GM12878 (cell line): ENCODE measurements at regions not wholly inside any gene's neighbourhood (a gene's known extent, or its start where the extent isn't known, plus 50 kb on each side); places are given as distances from the start of the nearest gene placed in this dataset.

ENCODE experiments used
- ATAC-seq: fragments of 200-7000 bp; cut with Tn5 transposase; 3 replicates; pipeline ENCODE4 v1.9.1; 2020; ENCODE audit warnings: mild to moderate bottlenecking, moderate library complexity
- BruUV-seq: library from RNA; stranded (reverse); fragments of 400-500 nt; replicated peaks from 2 replicates; lab custom pipeline; 2021; lab: Mats Ljungman, UMichigan
- CTCF ChIA-PET: fragments of 300-600 bp; sonication (Branson Sonifier 250); formaldehyde crosslinking; extraction: SDS; loops from one replicate; lab custom pipeline; 2021; ENCODE audit warnings: inconsistent platforms; lab: Yijun Ruan, JAX
- POLR2A ChIA-PET: fragments of 350-600 bp; formaldehyde crosslinking; extraction: SDS; loops from one replicate; lab custom pipeline; 2021; ENCODE audit warnings: inconsistent platforms; lab: Charles Lee
- RAD21 ChIA-PET: fragments of 300-600 bp; sonication (Branson Sonifier 250); formaldehyde crosslinking; loops from one replicate; lab custom pipeline; 2023; ENCODE audit warnings: antibody characterized with exemption; ENCODE audit not compliant: unreplicated experiment; lab: Charles Lee
- SMC1A ChIA-PET: fragments of 300-600 bp; sonication (Branson Sonifier 250); formaldehyde crosslinking; loops from one replicate; lab custom pipeline; 2023; ENCODE audit not compliant: unreplicated experiment, uncharacterized antibody; lab: Charles Lee
- DNase-seq: peaks from one replicate; pipeline ENCODE4 v3.0.0-alpha.2; 2011; ENCODE audit warnings: low read depth, low spot score
- FAIRE-seq: peaks from 3 replicates; lab custom pipeline; 2011; peaks lifted over from hg19 to GRCh38; lab: Jason Lieb, UNC
- H2AFZ ChIP-seq: 2 replicates; pipeline ENCODE4 v1.6.0; 2011; ENCODE audit warnings: low read depth, low read length, control low read depth; ENCODE audit not compliant: control insufficient read depth
- H3K27ac ChIP-seq: 2 replicates; pipeline ENCODE4 v1.5.1; 2011; ENCODE audit warnings: control low read depth; ENCODE audit not compliant: control insufficient read depth, insufficient read depth
- H3K27me3 ChIP-seq, 2 experiments: replicated peaks in 1 of 2; 2 replicates each; pipeline versions ENCODE4 v1.6.0 to v1.6.1; 2011; ENCODE audit warnings: low read length in 1 of 2; ENCODE audit not compliant: control insufficient read depth in 2 of 2, insufficient read depth in 2 of 2
- H3K36me3 ChIP-seq, 2 experiments: 2 replicates each; pipeline ENCODE4 v1.5.1; 2011; ENCODE audit warnings: low read length in 1 of 2; ENCODE audit not compliant: control insufficient read depth in 2 of 2, insufficient read depth in 2 of 2
- H3K4me1 ChIP-seq: 2 replicates; pipeline ENCODE4 v1.6.1; 2011; ENCODE audit warnings: mild to moderate bottlenecking, low read length, moderate library complexity, mixed read lengths; ENCODE audit not compliant: control insufficient read depth, insufficient read depth
- H3K4me2 ChIP-seq: 2 replicates; pipeline ENCODE4 v1.6.0; 2011; ENCODE audit warnings: control low read depth; ENCODE audit not compliant: control insufficient read depth, insufficient read depth
- H3K4me3 ChIP-seq: fragments of 200-600 bp; sonication (generic); 2 replicates; pipeline ENCODE4 v1.5.1; 2016
- H3K79me2 ChIP-seq: 2 replicates; pipeline ENCODE4 v1.6.0; 2011; ENCODE audit warnings: low read length; ENCODE audit not compliant: control insufficient read depth, insufficient read depth
- H3K9ac ChIP-seq: 2 replicates; pipeline ENCODE4 v1.8.0; 2011; ENCODE audit warnings: low read length, control low read depth, mixed read lengths; ENCODE audit not compliant: control insufficient read depth, insufficient read depth
- H3K9me3 ChIP-seq: replicated peaks from 3 replicates; pipeline ENCODE4 v1.5.1; 2011; ENCODE audit warnings: mild to moderate bottlenecking, low read length; ENCODE audit not compliant: control insufficient read depth, insufficient read depth
- H4K20me1 ChIP-seq: 2 replicates; pipeline ENCODE4 v1.6.0; 2011; ENCODE audit not compliant: control insufficient read depth, insufficient read depth
- ATF2 ChIP-seq: IDR thresholded peaks from 2 replicates; pipeline ENCODE4 v1.6.1; 2012; ENCODE audit warnings: low read length, inconsistent platforms
- BACH1 ChIP-seq: fragments of 450-650 bp; IDR thresholded peaks from 2 replicates; pipeline ENCODE4 v1.6.1; 2017; ENCODE audit warnings: mild to moderate bottlenecking, borderline replicate concordance
- BCL11A ChIP-seq: IDR thresholded peaks from 2 replicates; pipeline ENCODE4 v1.6.1; 2011; ENCODE audit warnings: low read depth, low read length
- EED ChIP-seq: sonication (generic); IDR thresholded peaks from 2 replicates; pipeline ENCODE4 v1.6.1; 2016; ENCODE audit warnings: antibody characterized with exemption, low read depth
- ESRRA ChIP-seq: IDR thresholded peaks from 2 replicates; pipeline ENCODE4 v1.6.1; 2012; ENCODE audit warnings: mild to moderate bottlenecking, low read length, improper control_type of control experiment
- HDAC2 ChIP-seq: fragments of 200-600 bp; sonication (generic); IDR thresholded peaks from 2 replicates; pipeline ENCODE4 v1.6.1; 2017
- IKZF1 ChIP-seq: fragments of 450-650 bp; conservative IDR thresholded peaks from 2 replicates; pipeline ENCODE4 v1.6.1; 2017; ENCODE audit warnings: antibody characterized with exemption, mild to moderate bottlenecking
- IRF4 ChIP-seq: IDR thresholded peaks from 2 replicates; pipeline ENCODE4 v1.6.1; 2011; ENCODE audit warnings: low read depth, low read length
- MAX ChIP-seq: IDR thresholded peaks from 2 replicates; pipeline ENCODE4 v1.6.1; 2012; ENCODE audit warnings: low read depth, low read length, improper control_type of control experiment
- PML ChIP-seq: IDR thresholded peaks from 2 replicates; pipeline ENCODE4 v1.6.1; 2012; ENCODE audit warnings: low read length, inconsistent platforms
- POU2F2 ChIP-seq: IDR thresholded peaks from 3 replicates; pipeline ENCODE4 v1.6.1; 2011; ENCODE audit warnings: low read depth, mild to moderate bottlenecking, low read length, borderline replicate concordance
- RFX5 ChIP-seq: IDR thresholded peaks from 2 replicates; pipeline ENCODE4 v1.6.1; 2011; ENCODE audit warnings: low read depth, low read length, improper control_type of control experiment
- SMC3 ChIP-seq: IDR thresholded peaks from 2 replicates; pipeline ENCODE4 v1.6.1; 2011; ENCODE audit warnings: low read length, improper control_type of control experiment, borderline replicate concordance
- SP1 ChIP-seq: IDR thresholded peaks from one replicate; pipeline ENCODE4 v1.6.1; 2011; ENCODE audit warnings: low read depth, low read length
- SUZ12 ChIP-seq: fragments of 200-600 bp; sonication (generic); IDR thresholded peaks from one replicate; pipeline ENCODE4 v1.6.1; 2018; ENCODE audit warnings: antibody characterized with exemption, mild to moderate bottlenecking; ENCODE audit not compliant: unreplicated experiment
- TCF12 ChIP-seq: IDR thresholded peaks from 2 replicates; pipeline ENCODE4 v1.6.1; 2011; ENCODE audit warnings: low read depth, mild to moderate bottlenecking, low read length
- ZBED1 ChIP-seq: IDR thresholded peaks from 2 replicates; pipeline ENCODE4 v1.6.1; 2016; ENCODE audit warnings: borderline replicate concordance
- ZNF274 ChIP-seq: IDR thresholded peaks from one replicate; pipeline ENCODE4 v1.8.0; 2011; ENCODE audit not compliant: insufficient read length, insufficient read depth
- ZNF384 ChIP-seq: IDR thresholded peaks from 2 replicates; pipeline ENCODE4 v1.6.1; 2012; ENCODE audit warnings: low read depth, mild to moderate bottlenecking, low read length, improper control_type of control experiment, borderline replicate concordance
- ZSCAN29 ChIP-seq: fragments of 450-650 bp; IDR thresholded peaks from 2 replicates; pipeline ENCODE4 v1.6.1; 2017; ENCODE audit warnings: mild to moderate bottlenecking, moderate library complexity
- ZZZ3 ChIP-seq: IDR thresholded peaks from 2 replicates; pipeline ENCODE4 v1.6.1; 2011; ENCODE audit warnings: low read depth; ENCODE audit not compliant: control insufficient read depth, insufficient read length
- WGBS: methylation state at CpG from one replicate; pipeline ENCODE4 v1.1.6; 2016; ENCODE audit warnings: low lambda C conversion rate; ENCODE audit not compliant: insufficient replicate concordance, insufficient coverage; ENCODE audit errors: missing lambda C conversion rate; 5-methylcytosine and 5-hydroxymethylcytosine counted together
- in situ Hi-C: fragments of 300-500 bp; cut with MboI; formaldehyde crosslinking; loops from 9 replicates; pipeline ENCODE4 v1.14.3; 2018; ENCODE audit warnings: mixed read lengths
- intact Hi-C: fragments of 100-400 bp; cut with micrococcal nuclease; formaldehyde crosslinking; loops from one replicate; pipeline ENCODE4 v1.14.2; 2022; ENCODE audit not compliant: unreplicated experiment

GRCh38 chr21:27043377-27043776 is 76.5 kb upstream of the ADAMTS5 start (continued):
- no peak for TF ChIP-seq ATF2
- no peak for TF ChIP-seq EED
- TF ChIP-seq HDAC2 = no peak
- no peak for TF ChIP-seq BCL11A

DNA sequence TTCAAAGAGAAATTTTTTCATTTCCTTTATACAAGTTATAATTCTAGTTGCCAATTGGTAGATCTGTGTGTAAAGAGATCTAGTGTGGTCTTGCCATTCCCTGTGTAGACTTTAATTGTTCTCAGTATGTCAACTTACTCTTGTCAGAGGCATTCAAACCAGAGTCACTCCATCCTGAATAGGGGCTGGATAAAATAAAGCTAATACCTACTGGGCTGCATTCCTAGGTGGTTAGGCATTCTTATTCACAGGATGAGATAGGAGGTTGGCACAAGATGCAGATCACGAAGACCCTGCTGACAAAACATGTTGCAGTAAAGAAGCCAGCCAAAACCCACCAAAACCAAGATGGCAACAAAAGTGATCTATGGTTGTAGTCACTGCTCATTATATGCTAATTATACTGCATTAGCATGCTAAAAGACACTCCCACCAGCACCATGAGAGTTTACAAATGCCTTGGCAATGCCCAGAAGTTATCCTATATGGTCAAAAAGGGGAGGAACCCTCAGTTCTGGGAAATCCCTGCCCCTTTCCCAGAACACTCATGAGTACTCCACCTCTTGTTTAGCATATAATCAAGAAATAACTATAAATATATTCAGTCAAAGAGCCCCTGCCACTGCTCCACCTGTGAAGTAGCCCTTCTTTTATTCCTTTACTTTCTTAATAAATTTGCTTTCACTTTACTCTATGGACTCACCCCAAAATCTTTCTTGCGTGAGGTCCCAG is 74.0 kb upstream of the ADAMTS5 start:
- TF ChIP-seq SMC3 (no peak), TCF12 (no peak), MAX (no peak), ZNF384 (no peak), ESRRA (no peak), IKZF1 (no peak), PML (no peak), IRF4 (no peak), SP1 (no peak), ZBED1 (no peak), ZSCAN29 (no peak), ZZZ3 (no peak), SUZ12 (no peak), RFX5 (no peak), POU2F2 (no peak), BACH1 (no peak), ZNF274 (no peak)
- TF ChIP-seq, all 136 proteins: peak for 0
- ATAC-seq (no peak), FAIRE-seq (no peak), DNase-seq (no peak)
- Histone ChIP-seq H3K27me3 (no peaks in the 10 kb centered on the region), H3K4me2 (no peak overlapping the region), H3K27ac (no peak overlapping the region), H2AFZ (no peak overlapping the region), H3K4me1 (no peaks in the 10 kb centered on the region), H3K4me3 (no peak overlapping the region), H3K9ac (no peak overlapping the region), H3K9me3 (no peaks in the 10 kb centered on the region), H3K36me3 (no peaks in the 10 kb centered on the region), H3K79me2 (no peaks in the 10 kb centered on the region), H4K20me1 (no peaks in the 10 kb centered on the region)
- intact Hi-C loops = no loop called here
- ChIA-PET CTCF (no interaction called here), POLR2A (no interaction called here), RAD21 (no interaction called here), SMC1A (no interaction called here)
- BruUV-seq = no TSS peak
- 43% methylated on average over 2 of the region's 2 CpGs for WGBS
- in situ Hi-C loops = no loop called here
